KMS-11 (cell line): ENCODE measurements at regions not wholly inside any gene's neighbourhood (a gene's known extent, or its start where the extent isn't known, plus 50 kb on each side); places are given as distances from the start of the nearest gene placed in this dataset.

ENCODE experiments used
- H2AFZ ChIP-seq: fragments of 200-600 bp; sonication (generic); 2 replicates; pipeline ENCODE4 v1.6.1; 2016; ENCODE audit warnings: antibody characterized with exemption, mixed run types, low read depth
- H3K27ac ChIP-seq: fragments of 200-600 bp; sonication (generic); 2 replicates; pipeline ENCODE4 v1.6.1; 2016; ENCODE audit warnings: mild to moderate bottlenecking, mixed run types
- H3K27me3 ChIP-seq: fragments of 200-600 bp; sonication (generic); 2 replicates; pipeline ENCODE4 v1.6.1; 2017; ENCODE audit warnings: mild to moderate bottlenecking, low read depth, mixed run types, moderate library complexity; ENCODE audit not compliant: insufficient read depth
- H3K36me3 ChIP-seq: fragments of 200-600 bp; sonication (generic); 2 replicates; pipeline ENCODE4 v1.6.1; 2017; ENCODE audit warnings: mild to moderate bottlenecking, mixed run types; ENCODE audit not compliant: insufficient read depth
- H3K4me1 ChIP-seq: fragments of 200-600 bp; sonication (generic); 2 replicates; pipeline ENCODE4 v1.6.1; 2016; ENCODE audit warnings: mild to moderate bottlenecking, low read depth, mixed run types; ENCODE audit not compliant: poor library complexity, severe bottlenecking
- H3K4me2 ChIP-seq: fragments of 200-600 bp; sonication (generic); 2 replicates; pipeline ENCODE4 v1.7.0; 2016; ENCODE audit warnings: mild to moderate bottlenecking, mixed run types
- H3K4me3 ChIP-seq: fragments of 200-600 bp; sonication (generic); IDR thresholded peaks from 2 replicates; pipeline ENCODE4 v1.6.1; 2017; ENCODE audit warnings: low read depth, low read length, mixed read lengths; ENCODE audit not compliant: insufficient read depth
- H3K79me2 ChIP-seq: fragments of 200-600 bp; sonication (generic); 2 replicates; pipeline ENCODE4 v1.6.1; 2016; ENCODE audit warnings: low read depth, mixed run types; ENCODE audit not compliant: insufficient read depth
- H3K9ac ChIP-seq: fragments of 200-600 bp; sonication (generic); 2 replicates; pipeline ENCODE4 v1.6.1; 2016; ENCODE audit warnings: mild to moderate bottlenecking, mixed run types
- H4K20me1 ChIP-seq: fragments of 200-600 bp; sonication (generic); 2 replicates; pipeline ENCODE4 v1.6.1; 2016; ENCODE audit warnings: mild to moderate bottlenecking, mixed run types; ENCODE audit not compliant: insufficient read depth
- CTCF ChIP-seq: fragments of 200-600 bp; sonication (generic); conservative IDR thresholded peaks from 2 replicates; pipeline ENCODE4 v1.6.1; 2017; ENCODE audit warnings: low read depth, mild to moderate bottlenecking, antibody characterized with exemption, low read length, moderate library complexity, mixed read lengths

GRCh38 chr12:127552838-127553237, 714.1 kb upstream of the TMEM132C start:
- Histone ChIP-seq H3K4me1 (peaks cover 28% of the 10 kb centered on the region), H2AFZ (no peak overlapping the region), H3K4me3 (no peak overlapping the region), H3K36me3 (no peaks in the 10 kb centered on the region), H3K9ac (no peak overlapping the region), H3K27ac (no peak overlapping the region), H4K20me1 (no peaks in the 10 kb centered on the region), H3K27me3 (no peaks in the 10 kb centered on the region), H3K4me2 (no peak overlapping the region), H3K79me2 (no peaks in the 10 kb centered on the region)
- TF ChIP-seq CTCF = no peak

GRCh38 chr12:127555071-127555470, 711.9 kb upstream of the TMEM132C start:
- TF ChIP-seq CTCF = no peak
- Histone ChIP-seq H3K4me2 (no peak overlapping the region), H3K9ac (no peak overlapping the region), H3K79me2 (no peaks in the 10 kb centered on the region), H3K4me3 (no peak overlapping the region), H3K4me1 (peaks cover 47% of the 10 kb centered on the region), H2AFZ (no peak overlapping the region), H3K36me3 (no peaks in the 10 kb centered on the region), H4K20me1 (no peaks in the 10 kb centered on the region), H3K27me3 (no peaks in the 10 kb centered on the region), H3K27ac (no peak overlapping the region)

GRCh38 chr12:127556231-127556886, 710.6 kb upstream of the TMEM132C start:
- no peak overlapping the region for H3K4me2 ChIP-seq
- peaks cover 49% of the 10 kb centered on the region for H3K4me1 ChIP-seq
- no peaks in the 10 kb centered on the region for H3K36me3 ChIP-seq
- no peak overlapping the region for H3K27ac ChIP-seq
- no peak overlapping the region for H3K4me3 ChIP-seq
- no peaks in the 10 kb centered on the region for H3K27me3 ChIP-seq
- H2AFZ ChIP-seq = no peak overlapping the region
- H4K20me1 ChIP-seq = no peaks in the 10 kb centered on the region
- H3K79me2 ChIP-seq = no peaks in the 10 kb centered on the region
- no peak overlapping the region for H3K9ac ChIP-seq
- no peak for TF ChIP-seq CTCF

GRCh38 chr12:127558361-127558760, 708.6 kb upstream of the TMEM132C start:
- Histone ChIP-seq H3K36me3 (no peaks in the 10 kb centered on the region), H3K9ac (no peak overlapping the region), H3K27me3 (no peaks in the 10 kb centered on the region), H3K4me3 (no peak overlapping the region), H3K27ac (no peak overlapping the region), H4K20me1 (no peaks in the 10 kb centered on the region), H2AFZ (no peak overlapping the region), H3K79me2 (no peaks in the 10 kb centered on the region), H3K4me1 (peaks cover 49% of the 10 kb centered on the region), H3K4me2 (no peak overlapping the region)
- TF ChIP-seq CTCF = no peak
